K562 (cell line): ENCODE measurements at regions not wholly inside any gene's neighbourhood (a gene's known extent, or its start where the extent isn't known, plus 50 kb on each side); places are given as distances from the start of the nearest gene placed in this dataset.

Source experiments
- ATAC-seq: fragments of 200-7000 bp; cut with Tn5 transposase; 3 replicates; pipeline ENCODE4 v1.9.1; 2020; ENCODE audit warnings: moderate library complexity
- BruUV-seq: library from RNA; stranded (reverse); fragments of 400-500 nt; replicated peaks from 2 replicates; lab custom pipeline; 2021; lab: Mats Ljungman, UMichigan
- CTCF ChIA-PET: fragments of 300-600 bp; formaldehyde crosslinking; extraction: SDS; loops from one replicate; lab custom pipeline; 2021; ENCODE audit warnings: low intra/inter-chr PET ratio; lab: Yijun Ruan, JAX
- POLR2A ChIA-PET: fragments of 300-600, 350-650 bp; sonication (Branson Sonifier 250); formaldehyde crosslinking; extraction: SDS; loops from one replicate; lab custom pipeline; 2021; ENCODE audit warnings: antibody characterized with exemption, inconsistent platforms; lab: Yijun Ruan, JAX
- DNase-seq, 4 experiments: peaks; one replicate each; pipeline versions ENCODE4 v3.0.0 to v3.0.0-alpha.2; 2011 to 2018; ENCODE audit warnings: low spot score in 3 of 4, mixed read lengths in 3 of 4; ENCODE audit errors: extremely low read depth in 1 of 4
- FAIRE-seq: peaks from 2 replicates; lab custom pipeline; 2011; peaks lifted over from hg19 to GRCh38; lab: Jason Lieb, UNC
- H2AFZ ChIP-seq: 2 replicates; pipeline ENCODE4 v1.6.0; 2011; ENCODE audit warnings: low read depth, low read length, control low read depth, inconsistent platforms
- H3K27ac ChIP-seq: fragments of 200-600 bp; 3 replicates; pipeline ENCODE4 v1.8.0; 2011; ENCODE audit warnings: low read depth, mild to moderate bottlenecking, control low read depth, inconsistent platforms, low read length, moderate library complexity, mixed read lengths; ENCODE audit errors: extremely low read depth
- H3K27me3 ChIP-seq, 2 experiments: fragments of 300-600 bp in 1 of 2; 2 replicates in 1 of 2; 3 replicates in 1 of 2; pipeline versions ENCODE4 v1.6.0 to v1.8.0; 2011; ENCODE audit warnings: inconsistent platforms in 2 of 2, low read length in 2 of 2, mild to moderate bottlenecking in 1 of 2, mixed read lengths in 1 of 2, moderate library complexity in 1 of 2; ENCODE audit not compliant: control insufficient read depth in 2 of 2, insufficient read depth in 2 of 2
- H3K36me3 ChIP-seq: fragments of 300-600 bp; 3 replicates; pipeline ENCODE4 v1.8.0; 2011; ENCODE audit warnings: mild to moderate bottlenecking, low read length, inconsistent platforms; ENCODE audit not compliant: control insufficient read depth, insufficient read depth
- H3K4me1 ChIP-seq, 2 experiments: fragments of 200-600 bp in 1 of 2; replicated peaks in 1 of 2; 2 replicates in 1 of 2; 3 replicates in 1 of 2; pipeline versions ENCODE4 v1.5.1 to v1.8.0; 2011; ENCODE audit warnings: inconsistent platforms in 2 of 2, low read length in 2 of 2, mild to moderate bottlenecking in 1 of 2, mixed read lengths in 1 of 2, moderate library complexity in 1 of 2; ENCODE audit not compliant: control insufficient read depth in 2 of 2, insufficient read depth in 2 of 2
- H3K4me2 ChIP-seq: 2 replicates; pipeline ENCODE4 v1.6.1; 2011; ENCODE audit warnings: low read length, control low read depth, inconsistent platforms, mixed read lengths; ENCODE audit not compliant: insufficient read depth
- H3K4me3 ChIP-seq: fragments of 200-600 bp; sonication (generic), shearing (Covaris generic); 2 replicates; pipeline ENCODE4 v1.5.1; 2016; ENCODE audit warnings: control low read depth, inconsistent platforms
- H3K79me2 ChIP-seq: fragments of 200-600 bp; 3 replicates; pipeline ENCODE4 v1.8.0; 2011; ENCODE audit warnings: low read length, inconsistent platforms; ENCODE audit not compliant: control insufficient read depth, insufficient read depth
- H3K9ac ChIP-seq, 2 experiments: 2 replicates each; pipeline versions ENCODE4 v1.6.0 to v1.6.1; 2011; ENCODE audit warnings: low read depth in 2 of 2, low read length in 2 of 2, control low read depth in 1 of 2, inconsistent platforms in 1 of 2, mild to moderate bottlenecking in 1 of 2, mixed read lengths in 1 of 2; ENCODE audit not compliant: insufficient read depth in 1 of 2
- H3K9me1 ChIP-seq: one replicate; pipeline ENCODE4 v1.6.0; 2011; ENCODE audit warnings: inconsistent platforms, mild to moderate bottlenecking, low read length, moderate library complexity; ENCODE audit not compliant: control insufficient read depth, insufficient read depth
- H3K9me3 ChIP-seq: replicated peaks from 2 replicates; pipeline ENCODE4 v1.5.1; 2011; ENCODE audit warnings: low read depth, low read length, inconsistent platforms; ENCODE audit not compliant: control insufficient read depth, insufficient read depth
- H4K20me1 ChIP-seq: replicated peaks from 2 replicates; pipeline ENCODE4 v1.6.1; 2011; ENCODE audit warnings: low read length, inconsistent platforms, mixed read lengths; ENCODE audit not compliant: control insufficient read depth, insufficient read depth
- MED1 ChIP-seq: sonication (generic); formaldehyde crosslinking; IDR thresholded peaks from 2 replicates; pipeline ENCODE4 v1.8.1; 2023; ENCODE audit warnings: missing genetic modification reagents, borderline replicate concordance
- ZNF780A ChIP-seq: fragments of 250-450 bp; sonication (Bioruptor Pico); IDR thresholded peaks from 2 replicates; pipeline ENCODE4 v1.5.0; 2021; ENCODE audit warnings: mild to moderate bottlenecking
- WGBS: fragments of 100-300 bp; shearing (Covaris generic); methylation state at CpG from one replicate; pipeline ENCODE4 v1.1.6; 2016; ENCODE audit warnings: low coverage, mixed read lengths; ENCODE audit not compliant: insufficient coverage; ENCODE audit errors: missing lambda C conversion rate; 5-methylcytosine and 5-hydroxymethylcytosine counted together
- in situ Hi-C: fragments of 300-500 bp; cut with MboI; formaldehyde crosslinking; loops from 4 replicates; pipeline ENCODE4 v1.15.0; 2018; ENCODE audit warnings: inconsistent platforms, mixed read lengths
- intact Hi-C: fragments of 100-400 bp; cut with micrococcal nuclease; formaldehyde crosslinking; loops from 2 replicates; pipeline ENCODE4 v1.14.2; 2022
- TF ChIP-seq, protein P1 (sequence below), 3 experiments: IDR thresholded peaks in 2 of 3; conservative IDR thresholded peaks in 1 of 3; 2 replicates each; pipeline ENCODE4 v1.5.1; 2011 to 2012; ENCODE audit warnings: low read length in 3 of 3, mild to moderate bottlenecking in 3 of 3, control low read depth in 2 of 3, improper control_type of control experiment in 1 of 3, inconsistent platforms in 1 of 3, low read depth in 1 of 3, mixed read lengths in 1 of 3, moderate library complexity in 1 of 3; ENCODE audit not compliant: insufficient read depth in 2 of 3
- TF ChIP-seq, protein P2 (sequence below): fragments of 450-650 bp; IDR thresholded peaks from 2 replicates; pipeline ENCODE4 v1.7.1; 2018; ENCODE audit warnings: mild to moderate bottlenecking, low read depth; ENCODE audit not compliant: partially characterized antibody

DNA sequence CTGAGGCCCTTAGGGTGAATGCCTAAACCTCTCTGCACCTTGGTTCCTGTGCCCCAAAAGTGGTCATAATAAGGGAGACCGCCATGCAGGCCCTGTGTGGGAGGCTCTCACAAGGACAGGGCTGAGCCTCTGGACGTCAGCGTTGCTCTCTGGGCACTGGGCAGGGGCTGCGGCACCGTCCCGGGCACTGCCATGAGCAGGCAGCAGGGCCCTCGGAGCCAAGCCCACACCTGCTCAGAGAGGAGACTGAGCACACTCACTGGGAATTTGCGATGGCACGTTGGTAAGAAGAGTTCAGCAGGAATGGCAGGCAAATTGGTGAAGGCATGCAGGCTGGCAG is 123.4 kb downstream of the HMX1 start:
- BruUV-seq, result no TSS peak
- CTCF ChIA-PET, result no interaction called here
- 0% methylated on average over 9 of the region's 9 CpGs for WGBS
- TF ChIP-seq, protein P1, sequence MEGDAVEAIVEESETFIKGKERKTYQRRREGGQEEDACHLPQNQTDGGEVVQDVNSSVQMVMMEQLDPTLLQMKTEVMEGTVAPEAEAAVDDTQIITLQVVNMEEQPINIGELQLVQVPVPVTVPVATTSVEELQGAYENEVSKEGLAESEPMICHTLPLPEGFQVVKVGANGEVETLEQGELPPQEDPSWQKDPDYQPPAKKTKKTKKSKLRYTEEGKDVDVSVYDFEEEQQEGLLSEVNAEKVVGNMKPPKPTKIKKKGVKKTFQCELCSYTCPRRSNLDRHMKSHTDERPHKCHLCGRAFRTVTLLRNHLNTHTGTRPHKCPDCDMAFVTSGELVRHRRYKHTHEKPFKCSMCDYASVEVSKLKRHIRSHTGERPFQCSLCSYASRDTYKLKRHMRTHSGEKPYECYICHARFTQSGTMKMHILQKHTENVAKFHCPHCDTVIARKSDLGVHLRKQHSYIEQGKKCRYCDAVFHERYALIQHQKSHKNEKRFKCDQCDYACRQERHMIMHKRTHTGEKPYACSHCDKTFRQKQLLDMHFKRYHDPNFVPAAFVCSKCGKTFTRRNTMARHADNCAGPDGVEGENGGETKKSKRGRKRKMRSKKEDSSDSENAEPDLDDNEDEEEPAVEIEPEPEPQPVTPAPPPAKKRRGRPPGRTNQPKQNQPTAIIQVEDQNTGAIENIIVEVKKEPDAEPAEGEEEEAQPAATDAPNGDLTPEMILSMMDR (IDR thresholded peaks at IDR 0.05 in 2 of 3, conservative IDR thresholded peaks at IDR 0.05 in 1 of 3; ENCODE audit: insufficient read depth in 2 of 3, low read depth in 1 of 3, low read length in 3 of 3), result no peak
- TF ChIP-seq ZNF780A (CRISPR knock-in tag) (no peak), MED1 (CRISPR knock-in tag) (no peak)
- TF ChIP-seq, protein P2, sequence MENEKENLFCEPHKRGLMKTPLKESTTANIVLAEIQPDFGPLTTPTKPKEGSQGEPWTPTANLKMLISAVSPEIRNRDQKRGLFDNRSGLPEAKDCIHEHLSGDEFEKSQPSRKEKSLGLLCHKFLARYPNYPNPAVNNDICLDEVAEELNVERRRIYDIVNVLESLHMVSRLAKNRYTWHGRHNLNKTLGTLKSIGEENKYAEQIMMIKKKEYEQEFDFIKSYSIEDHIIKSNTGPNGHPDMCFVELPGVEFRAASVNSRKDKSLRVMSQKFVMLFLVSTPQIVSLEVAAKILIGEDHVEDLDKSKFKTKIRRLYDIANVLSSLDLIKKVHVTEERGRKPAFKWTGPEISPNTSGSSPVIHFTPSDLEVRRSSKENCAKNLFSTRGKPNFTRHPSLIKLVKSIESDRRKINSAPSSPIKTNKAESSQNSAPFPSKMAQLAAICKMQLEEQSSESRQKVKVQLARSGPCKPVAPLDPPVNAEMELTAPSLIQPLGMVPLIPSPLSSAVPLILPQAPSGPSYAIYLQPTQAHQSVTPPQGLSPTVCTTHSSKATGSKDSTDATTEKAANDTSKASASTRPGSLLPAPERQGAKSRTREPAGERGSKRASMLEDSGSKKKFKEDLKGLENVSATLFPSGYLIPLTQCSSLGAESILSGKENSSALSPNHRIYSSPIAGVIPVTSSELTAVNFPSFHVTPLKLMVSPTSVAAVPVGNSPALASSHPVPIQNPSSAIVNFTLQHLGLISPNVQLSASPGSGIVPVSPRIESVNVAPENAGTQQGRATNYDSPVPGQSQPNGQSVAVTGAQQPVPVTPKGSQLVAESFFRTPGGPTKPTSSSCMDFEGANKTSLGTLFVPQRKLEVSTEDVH, result no peak
- no peak overlapping the region; a peak in 1 of 4 replicates for H3K9ac ChIP-seq
- no peak overlapping the region for H3K4me2 ChIP-seq
- ATAC-seq (no peak), FAIRE-seq (no peak), DNase-seq (no peak)
- no peak overlapping the region for H3K4me3 ChIP-seq
- POLR2A ChIA-PET, result no interaction called here
- H3K9me3 ChIP-seq, result no peaks in the 10 kb centered on the region; the same call in 1 of the 2 replicates
- no peak overlapping the region for H3K27ac ChIP-seq
- no peak overlapping the region for H2AFZ ChIP-seq
- H3K79me2 ChIP-seq, result no peaks in the 10 kb centered on the region
- H3K9me1 ChIP-seq, result no peaks in the 10 kb centered on the region
- no peaks in the 10 kb centered on the region for H3K4me1 ChIP-seq
- H3K27me3 ChIP-seq, result peaks cover 0 to 28% of the 10 kb centered on the region in 2 experiments; a peak in 3 of 5 replicates
- in situ Hi-C loops, result no loop called here
- H3K36me3 ChIP-seq, result no peaks in the 10 kb centered on the region
- intact Hi-C loops, result no loop called here
- no peaks in the 10 kb centered on the region for H4K20me1 ChIP-seq
